Medulla oblongata (tissue), 1 donor: ENCODE measurements at regions not wholly inside any gene's neighbourhood (a gene's known extent, or its start where the extent isn't known, plus 50 kb on each side); places are given as distances from the start of the nearest gene placed in this dataset.

ENCODE experiments used
- DNase-seq: peaks from one replicate; pipeline ENCODE4 v3.0.0-alpha.2; 2015; ENCODE audit errors: extremely low spot score

DNA sequence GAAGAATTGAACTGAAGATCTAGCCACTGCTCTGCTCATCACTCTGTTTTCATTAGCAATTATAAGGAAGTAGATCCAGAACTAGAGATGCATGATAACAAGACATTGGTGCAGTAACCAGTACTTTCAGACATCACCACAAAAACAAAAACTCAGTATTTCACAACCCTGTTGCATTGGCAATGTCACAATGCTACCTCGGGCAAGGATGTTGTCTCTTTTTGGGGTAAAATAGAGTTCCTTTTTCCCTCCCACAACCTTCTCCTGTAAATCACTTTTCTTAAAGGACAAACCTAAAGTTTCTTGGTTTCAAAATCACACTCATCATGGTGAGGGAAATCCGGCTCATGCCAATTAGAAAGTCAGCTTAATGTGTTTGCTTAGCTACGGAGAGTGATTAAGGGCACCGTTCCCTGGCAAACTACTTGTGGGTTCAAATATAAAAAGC, 420.1 kb upstream of the MEF2C start:
- peak; percentile 66 for DNase-seq

DNA sequence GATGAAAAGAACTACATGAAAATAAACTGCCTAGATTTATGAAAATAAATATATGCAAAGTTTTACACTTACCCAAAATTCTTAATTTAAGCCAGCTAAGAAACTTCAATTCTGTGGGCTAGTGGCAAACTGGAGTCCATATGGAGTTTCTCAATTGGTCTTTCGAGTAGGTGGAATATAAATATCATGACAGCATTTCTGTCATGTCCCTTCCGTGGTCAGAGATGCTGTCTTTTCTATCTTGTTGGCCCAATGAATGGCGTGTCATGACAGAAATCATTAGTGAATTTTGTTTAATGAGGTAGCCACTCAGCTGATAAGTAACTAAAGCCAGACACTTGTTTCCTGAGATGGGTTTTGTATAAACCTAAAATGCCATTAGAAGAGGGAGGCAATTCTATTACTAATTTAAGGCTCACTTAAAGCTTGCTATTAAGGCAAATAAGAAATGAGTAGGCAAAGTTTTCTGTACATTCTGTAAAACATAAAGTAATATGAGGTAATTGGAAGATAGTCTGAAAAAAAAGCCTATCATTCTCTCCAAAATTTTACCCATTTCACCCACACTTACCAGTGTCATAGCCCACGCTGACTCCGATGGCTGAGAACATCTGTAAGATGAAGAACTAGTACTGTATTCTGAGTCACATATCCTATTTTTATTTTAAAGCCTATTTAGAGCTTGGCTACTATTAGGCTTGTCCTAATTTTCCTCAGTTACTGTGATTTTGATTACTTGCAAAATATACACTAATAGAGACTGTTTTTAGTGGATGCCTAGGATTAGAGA, 419.3 kb upstream of the MEF2C start:
- DNase-seq = no peak

DNA sequence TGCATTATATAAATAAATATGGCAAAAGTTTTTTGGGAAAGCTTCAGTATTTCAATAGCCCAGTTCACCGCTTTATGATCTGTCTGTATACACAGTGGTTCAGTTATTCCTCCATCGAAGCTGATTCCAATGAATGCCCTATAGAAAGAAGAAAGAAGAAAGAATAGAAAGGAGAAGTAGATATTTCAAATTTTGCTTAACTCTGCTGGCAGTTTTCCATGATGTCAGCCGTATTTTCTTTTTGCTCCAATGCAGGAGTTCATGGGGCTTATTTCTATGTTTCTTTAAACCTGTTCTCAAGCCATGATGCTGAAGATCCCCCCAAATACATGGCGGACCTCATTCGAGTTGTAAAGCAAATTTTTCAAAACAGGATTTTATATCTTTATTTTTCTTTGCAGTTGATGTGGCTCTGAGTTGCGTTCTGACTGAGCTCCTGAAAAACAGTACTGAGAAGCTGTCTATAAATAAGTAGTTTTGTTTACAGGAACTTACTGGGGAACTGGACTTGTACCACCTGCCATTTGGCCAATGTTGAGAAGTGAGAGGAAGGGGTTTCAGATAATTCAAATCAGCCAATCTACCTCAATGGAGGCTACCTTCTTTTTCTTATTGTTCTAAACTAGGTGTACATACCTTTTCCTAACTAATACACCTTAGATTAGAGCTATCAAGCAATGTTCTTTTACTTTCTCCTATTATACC, 418.5 kb upstream of the MEF2C start:
- DNase-seq = peak; percentile 52

DNA sequence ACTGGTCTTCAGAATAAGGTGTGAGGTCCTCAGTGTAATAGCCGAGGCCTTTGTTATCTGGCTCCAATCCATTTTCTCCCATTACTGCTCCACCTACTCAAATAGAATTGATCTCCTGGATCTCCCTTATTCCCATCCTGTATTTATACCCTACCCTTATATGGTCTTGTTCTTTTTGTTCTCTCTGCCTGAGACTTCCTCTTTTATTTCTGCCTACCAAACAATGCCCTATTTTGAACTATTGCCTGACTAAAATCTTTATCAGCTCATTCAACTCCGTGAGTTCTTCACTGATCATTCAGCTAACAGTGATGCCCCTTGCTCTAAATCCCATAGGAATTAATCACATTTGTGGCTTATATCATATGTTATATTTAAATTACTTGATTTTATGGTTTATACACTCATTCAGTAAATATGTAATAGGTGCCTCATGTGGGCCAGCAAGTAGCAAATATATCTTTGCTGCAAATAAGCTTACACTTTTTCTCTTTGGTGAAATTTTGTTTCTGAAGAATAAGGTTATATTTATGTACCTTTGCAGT, 417.5 kb upstream of the MEF2C start:
- peak; percentile 48 for DNase-seq

DNA sequence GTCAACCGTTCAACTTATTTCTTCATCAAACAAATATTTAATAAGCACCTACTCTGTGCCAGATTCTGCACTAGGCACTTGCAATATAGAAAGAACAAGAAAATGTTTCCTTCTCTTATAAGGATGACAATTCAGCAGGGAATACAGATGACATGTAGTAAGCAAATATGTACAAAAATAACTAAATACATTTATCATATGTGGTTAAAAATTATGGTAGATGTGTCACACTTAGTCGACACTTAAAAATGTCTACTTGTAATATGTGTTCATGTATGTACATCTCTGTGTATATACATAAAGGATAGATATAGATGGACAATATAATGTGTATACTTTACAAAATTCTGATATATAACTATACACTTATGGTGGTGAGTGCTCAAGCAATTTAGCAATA, 417.0 kb upstream of the MEF2C start:
- DNase-seq = no peak

DNA sequence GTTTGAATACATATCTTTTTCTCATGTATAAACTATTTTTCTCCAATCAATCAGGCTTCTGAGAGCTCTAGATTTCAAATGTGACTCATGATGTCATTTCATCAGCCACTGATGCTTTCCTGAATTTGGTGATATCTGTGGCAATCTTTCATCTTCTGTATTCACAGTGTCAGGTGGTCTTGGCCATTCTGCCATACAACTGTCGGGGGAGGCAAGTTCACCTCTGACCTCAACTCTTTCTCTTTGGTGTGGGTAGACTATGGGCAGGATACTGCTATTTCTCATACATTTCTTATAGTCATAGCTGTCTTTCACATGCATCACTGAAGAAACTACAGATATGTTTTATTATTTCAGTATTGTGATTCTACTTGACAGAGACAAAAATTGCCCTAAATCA, 414.1 kb upstream of the MEF2C start:
- no peak for DNase-seq

DNA sequence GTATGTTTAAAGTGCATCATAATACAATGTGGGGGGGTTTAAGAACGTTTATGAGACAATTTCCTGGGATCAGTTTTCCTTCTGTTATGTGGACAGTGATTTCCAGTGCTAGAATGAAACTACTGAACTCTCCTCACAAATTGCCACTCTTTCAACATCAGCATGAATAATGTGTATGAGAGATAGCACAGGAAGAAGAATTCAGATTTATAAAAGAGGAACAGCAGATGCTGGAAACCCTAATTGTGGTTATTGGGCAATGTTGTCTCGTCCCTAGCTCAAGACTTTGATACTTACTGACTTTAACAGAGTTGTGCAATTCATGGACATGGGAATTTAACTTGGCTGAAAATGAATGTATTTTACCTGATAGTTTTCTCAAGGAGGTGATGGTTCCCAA, 410.8 kb upstream of the MEF2C start:
- peak; percentile 76 for DNase-seq

DNA sequence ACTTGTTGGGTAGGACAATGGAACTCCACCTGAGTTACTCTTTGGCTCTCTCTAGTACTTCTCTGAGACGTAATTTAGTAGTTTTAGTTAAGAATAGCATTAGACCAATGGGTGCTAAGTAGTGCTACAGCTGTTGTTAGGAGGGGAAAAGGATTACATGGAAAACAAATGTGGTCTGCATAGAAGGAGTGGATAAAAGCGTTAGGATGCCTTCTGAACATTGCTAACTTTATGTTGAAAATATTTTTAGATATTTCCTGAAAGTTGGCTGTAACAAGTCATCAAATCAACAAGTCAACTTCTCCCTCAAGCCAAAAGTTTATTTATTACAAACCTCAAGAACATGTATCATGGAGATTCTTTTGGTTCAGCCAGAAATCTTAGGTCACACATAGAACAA, 409.5 kb upstream of the MEF2C start:
- DNase-seq = no peak

DNA sequence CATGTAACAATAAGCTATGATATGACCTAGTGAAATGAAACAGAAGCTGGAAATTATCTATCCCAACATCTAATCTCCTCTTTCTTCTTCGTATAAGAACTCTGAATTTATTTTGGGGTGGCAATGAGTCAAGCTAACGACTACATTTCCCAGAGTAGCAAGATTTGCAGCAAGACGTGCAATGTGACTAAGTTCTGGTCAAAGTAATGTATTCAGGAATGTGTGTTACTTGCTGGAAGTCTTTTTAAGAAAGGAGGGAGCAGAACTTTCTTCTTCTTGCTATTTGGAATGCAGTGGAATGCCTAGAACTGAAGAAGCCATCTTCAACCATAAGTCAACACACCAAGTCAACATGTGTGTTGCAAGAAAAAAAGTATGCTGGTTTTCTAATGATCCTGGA, 406.6 kb upstream of the MEF2C start:
- DNase-seq = no peak

DNA sequence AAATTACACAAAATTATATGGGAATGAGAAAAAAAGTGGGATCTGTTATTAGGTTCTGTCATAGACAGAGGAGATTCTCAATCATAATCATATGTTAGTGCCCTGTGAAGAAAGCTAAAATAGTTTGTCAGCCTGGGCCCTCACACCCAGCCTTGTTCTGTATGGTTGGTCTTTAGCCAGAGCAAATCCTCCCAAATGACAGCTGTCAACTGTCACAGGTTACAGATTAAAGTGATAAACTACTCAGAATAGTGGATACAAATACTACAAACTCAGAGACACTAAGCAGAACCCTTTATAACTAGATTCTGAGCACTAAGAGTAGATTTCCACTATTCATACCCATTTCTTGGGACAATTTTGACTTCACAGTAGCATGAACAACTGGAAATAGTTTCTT, 405.0 kb upstream of the MEF2C start:
- no peak for DNase-seq

DNA sequence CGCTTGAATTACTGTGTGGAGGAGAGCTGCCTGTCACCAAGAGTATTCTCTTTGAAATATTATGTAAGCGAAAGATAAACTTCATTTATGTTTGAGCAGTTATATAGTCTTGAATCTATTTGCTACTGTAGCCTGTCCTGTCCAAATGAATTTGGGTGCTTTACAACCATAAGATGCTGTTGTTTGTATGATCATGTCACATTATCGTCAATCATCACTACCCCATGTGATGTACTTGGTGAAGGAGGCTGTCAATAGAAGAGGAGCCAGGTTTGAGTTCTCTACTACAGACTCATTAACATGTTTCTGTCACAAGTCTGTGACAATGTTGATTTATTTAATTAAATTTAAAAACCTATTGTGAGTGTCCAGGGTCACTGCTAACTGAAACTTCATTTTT, 403.3 kb upstream of the MEF2C start:
- no peak for DNase-seq

DNA sequence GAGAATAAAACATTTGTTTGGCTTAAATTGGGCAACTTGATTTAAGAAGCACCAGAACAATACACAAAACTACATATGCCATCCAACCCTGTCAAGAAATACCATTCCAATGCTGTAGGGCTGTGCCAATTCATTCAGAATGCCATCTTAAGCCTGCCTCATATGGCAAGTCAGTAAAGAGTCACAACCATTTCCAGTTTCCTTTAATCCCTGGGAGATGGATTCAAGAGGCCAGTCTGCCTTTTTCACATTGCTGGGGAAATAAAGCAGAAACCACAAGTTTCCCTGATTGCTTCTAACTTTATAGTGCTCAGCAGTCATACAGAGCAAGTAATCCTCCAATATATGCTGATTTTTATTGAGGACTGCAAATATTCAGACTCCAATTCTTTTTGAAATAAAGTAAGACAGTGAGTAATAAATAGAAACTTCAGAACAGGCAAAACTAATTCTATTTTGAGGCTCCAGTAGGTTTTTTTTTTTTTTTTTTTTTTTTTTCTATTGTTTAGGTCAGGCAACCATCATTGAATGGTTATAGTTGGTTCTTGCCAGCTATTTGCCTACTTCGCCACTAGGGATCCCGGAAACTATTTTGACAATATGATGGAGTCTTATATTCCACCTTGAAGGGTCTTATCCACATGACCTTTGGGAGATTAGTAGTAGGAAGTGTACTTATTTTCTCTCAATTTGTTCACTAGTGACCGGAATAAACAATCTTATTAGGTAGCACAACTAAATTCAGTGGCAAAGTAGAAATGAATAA, 400.9 kb upstream of the MEF2C start:
- no peak for DNase-seq

DNA sequence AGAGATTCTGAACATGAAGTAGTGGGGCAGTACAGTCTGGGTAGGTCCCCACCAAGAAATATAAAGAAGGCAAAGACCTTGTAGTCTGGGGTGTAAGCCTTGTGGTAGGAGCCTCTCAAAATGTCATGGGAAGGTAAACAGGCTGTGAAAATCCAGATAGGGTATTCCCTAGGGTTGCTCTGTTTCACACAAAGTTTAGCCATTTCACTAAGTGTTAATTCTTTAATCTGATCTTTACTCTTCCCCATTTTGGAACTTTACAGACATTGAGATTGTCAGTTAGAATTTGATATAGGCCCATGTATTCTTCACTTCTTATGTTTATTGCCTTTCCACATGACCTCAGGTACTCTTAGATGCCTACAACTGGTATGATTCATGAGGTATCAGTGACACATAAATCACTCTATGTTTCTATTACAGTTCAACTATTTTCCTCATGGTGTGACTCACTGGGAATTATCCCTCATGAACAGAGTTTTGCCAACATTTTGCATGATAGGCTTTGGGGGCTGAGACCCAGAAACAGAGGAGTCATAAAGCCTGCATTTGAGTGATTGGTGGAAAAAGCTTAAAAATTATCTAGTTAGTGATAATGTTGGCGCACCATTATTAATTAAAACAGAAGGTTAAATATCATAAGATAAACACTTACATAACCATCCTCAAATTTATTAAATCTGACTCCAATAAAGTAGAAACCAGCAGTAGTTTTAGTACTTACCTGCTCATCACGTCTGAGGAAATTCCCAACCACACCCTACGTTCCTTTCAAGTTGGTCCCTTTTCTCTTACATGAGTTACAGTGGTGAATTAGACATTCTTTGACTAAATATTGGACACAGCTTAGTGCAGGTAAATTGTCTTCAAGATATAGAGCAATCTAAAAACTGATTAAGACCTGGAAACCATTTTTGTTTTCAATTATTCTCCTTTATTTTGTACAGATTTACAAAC, 399.8 kb upstream of the MEF2C start:
- no peak for DNase-seq

DNA sequence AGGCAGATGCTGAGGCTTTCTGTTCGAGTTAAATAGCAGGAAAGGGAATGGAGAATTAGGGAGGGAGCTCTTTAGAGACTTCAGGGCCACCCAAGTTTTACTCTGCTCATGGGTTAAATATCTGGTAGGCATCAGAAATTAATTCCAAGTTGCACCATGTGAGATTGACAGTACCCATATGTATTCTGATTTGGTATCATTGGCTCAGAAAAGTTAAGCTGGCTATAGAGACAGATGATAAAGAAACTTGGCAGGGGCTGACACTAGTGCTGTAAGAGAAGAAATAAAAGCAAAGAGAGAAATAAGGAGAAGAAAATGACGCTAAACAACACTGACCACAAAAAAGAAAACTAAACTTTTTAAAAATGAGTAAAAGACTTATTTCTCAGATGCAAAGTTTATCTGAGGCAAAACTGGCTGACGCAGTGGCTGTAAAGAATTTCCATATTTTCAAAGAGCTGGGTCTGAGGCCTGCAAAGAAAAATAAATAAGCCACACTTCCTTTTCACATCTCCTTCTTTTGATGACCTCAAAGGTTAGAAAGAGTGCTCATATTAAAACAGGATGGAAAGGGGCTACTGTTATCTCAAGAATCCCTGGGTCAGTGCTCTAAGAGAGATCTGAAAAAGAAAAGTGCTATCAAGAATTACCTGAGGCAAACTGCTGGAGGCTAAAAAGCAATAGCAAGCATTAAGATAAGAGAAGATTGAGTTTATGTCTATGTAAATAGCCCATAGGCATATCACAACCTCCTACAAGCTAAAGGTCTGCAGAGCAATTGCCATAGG, 399.0 kb upstream of the MEF2C start:
- DNase-seq = no peak

DNA sequence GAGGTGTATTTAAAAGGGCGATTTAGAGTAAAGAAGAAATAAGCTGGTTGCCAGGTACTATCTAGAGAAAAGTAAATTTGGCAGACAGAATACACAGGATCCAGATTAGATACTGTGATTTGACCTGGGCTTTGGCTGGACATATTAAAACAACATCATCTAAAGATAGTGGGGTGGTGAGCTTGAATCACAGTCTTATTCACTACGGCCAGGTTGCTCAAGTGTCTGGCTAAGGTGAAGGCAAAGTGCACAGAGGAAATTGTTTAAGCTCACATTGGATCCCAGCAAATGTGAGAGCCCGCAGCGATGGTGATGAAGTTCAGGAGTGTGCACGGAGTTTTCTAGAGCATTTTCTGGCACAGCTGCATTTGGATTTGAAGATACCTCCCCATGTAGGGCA, 398.2 kb upstream of the MEF2C start:
- DNase-seq = no peak

DNA sequence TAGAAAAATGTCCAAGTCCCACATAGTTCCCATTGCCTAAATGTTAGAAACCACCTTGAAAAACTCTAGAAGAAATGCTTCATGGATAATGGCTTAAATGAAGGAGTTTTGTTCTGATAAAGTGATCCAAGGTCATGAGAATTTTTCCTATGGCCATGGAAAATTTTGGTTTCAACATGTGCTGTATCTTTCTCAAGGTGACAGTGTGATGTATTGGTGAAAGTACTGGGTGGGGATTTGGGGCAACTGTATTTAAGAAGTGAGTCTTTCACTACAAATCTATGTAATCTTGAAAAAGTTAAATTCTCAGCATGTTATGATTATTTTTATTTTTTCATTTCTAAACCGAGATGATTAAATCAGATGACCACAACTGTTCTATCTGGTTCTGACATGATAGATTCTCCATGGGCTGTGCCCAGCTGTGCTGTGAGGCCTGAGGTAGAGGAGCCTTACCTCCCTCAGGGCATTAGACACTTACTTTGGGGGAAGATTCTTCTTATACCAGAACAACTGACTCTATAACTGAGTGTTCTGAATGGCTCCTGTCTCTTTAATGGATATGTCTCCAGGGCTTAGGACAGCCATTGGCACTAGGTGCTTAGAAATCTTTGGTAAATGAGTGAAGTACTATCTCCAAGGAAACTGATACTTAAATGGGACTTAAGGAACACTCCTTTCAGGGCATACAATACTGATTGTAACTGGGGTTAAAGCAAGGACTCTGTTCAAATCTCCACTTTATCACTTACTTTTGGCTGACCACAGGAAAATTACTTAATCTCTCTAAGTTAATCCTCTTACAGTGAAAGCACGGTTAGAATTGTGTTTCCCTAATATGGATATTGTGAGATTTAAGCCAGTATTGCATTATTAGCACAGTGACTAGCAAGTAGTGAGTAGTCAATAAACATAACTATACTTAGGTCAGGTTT, 397.4 kb upstream of the MEF2C start:
- no peak for DNase-seq

DNA sequence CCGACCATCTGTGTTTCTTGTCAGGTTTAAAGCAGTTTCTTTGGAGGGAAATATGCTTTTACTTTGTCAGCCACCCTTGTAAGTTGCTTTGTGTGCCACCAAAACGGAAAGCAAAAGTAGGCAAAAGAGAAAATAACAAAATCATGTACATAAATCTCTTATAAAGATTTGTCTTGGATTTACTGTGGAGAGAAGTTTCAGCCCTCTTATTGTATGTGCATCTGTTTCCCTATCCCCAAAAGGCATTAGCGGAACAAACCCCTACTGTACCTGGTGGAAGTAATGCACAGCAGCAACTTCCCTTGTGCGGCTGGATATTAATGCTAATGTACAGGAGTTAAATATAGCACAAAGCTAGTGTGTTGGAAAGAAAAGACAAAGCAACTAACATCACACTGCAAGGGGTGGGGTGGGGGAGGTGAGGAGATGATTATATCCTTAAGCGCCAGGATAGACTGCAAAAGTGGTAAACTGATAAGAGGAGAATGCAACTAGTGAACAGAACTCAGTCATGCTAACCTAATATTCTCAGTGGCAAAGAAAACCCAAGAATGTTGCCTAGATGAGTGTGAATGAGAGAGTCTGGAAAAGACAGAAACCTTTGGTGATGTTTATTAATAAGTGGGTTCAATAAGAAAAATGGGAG, 396.5 kb upstream of the MEF2C start:
- DNase-seq = no peak

DNA sequence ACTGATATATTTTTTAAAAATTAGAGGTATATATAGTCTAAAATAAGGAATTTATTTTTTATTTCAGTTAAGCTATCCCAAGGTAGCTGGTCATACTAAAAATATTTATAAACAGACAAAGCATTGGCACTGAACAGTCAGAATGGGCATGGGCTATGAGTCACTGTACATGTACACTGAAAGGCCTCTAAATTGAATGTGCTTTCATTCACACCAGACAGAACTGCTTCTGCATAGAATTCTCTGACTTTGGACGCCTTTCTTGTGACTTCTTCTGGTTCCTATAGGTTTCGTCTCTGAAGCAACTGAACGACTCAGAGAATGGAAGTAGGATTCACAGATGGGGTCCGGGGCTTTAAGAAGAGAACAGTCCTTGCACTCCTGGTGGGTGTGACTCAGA, 394.8 kb upstream of the MEF2C start:
- DNase-seq = no peak
